ENCODE measurements at regions not wholly inside any gene's neighbourhood (a gene's known extent, or its start where the extent isn't known, plus 50 kb on each side); places are given as distances from the start of the nearest gene placed in this dataset.

DNA sequence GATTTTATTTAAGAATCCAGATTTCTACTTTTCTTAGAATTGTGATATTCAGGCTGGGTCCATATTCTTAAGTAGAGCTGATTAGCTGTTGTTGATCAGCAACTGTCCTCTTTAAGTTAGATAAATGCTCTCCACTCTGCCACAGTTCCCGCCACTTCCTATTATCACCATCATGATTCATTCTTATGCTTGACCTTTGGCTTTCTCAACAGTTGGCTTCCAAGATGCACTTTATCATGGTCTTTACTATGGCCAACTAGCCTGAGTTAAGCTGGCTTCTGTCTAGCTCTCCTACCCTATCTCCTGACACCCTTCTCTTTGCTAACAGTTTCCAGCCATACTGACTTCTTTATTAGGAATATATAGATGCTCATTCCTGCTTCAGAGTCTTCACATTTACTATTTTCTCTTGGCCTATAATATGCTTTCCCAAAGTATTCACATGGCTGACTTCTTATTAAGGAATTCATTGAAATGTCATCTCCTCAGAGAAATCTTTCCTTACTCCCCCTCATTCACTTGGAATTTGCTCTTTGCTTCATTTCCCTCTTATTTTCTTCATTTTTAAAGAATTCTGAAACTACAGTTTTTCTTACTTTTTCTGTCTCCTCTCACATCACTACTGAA, 149.0 kb upstream of the IGF1 start:
- no peak overlapping the region for H3K4me3 ChIP-seq (ENCODE audit: low read depth, low read length)
- TF ChIP-seq, protein P1, sequence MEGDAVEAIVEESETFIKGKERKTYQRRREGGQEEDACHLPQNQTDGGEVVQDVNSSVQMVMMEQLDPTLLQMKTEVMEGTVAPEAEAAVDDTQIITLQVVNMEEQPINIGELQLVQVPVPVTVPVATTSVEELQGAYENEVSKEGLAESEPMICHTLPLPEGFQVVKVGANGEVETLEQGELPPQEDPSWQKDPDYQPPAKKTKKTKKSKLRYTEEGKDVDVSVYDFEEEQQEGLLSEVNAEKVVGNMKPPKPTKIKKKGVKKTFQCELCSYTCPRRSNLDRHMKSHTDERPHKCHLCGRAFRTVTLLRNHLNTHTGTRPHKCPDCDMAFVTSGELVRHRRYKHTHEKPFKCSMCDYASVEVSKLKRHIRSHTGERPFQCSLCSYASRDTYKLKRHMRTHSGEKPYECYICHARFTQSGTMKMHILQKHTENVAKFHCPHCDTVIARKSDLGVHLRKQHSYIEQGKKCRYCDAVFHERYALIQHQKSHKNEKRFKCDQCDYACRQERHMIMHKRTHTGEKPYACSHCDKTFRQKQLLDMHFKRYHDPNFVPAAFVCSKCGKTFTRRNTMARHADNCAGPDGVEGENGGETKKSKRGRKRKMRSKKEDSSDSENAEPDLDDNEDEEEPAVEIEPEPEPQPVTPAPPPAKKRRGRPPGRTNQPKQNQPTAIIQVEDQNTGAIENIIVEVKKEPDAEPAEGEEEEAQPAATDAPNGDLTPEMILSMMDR (IDR thresholded peaks at IDR 0.05; ENCODE audit: low read depth, low read length) = no peak
- TF ChIP-seq MYC (IDR thresholded peaks at IDR 0.05; ENCODE audit: low read depth, low read length) = no peak
- TF ChIP-seq, protein P2, sequence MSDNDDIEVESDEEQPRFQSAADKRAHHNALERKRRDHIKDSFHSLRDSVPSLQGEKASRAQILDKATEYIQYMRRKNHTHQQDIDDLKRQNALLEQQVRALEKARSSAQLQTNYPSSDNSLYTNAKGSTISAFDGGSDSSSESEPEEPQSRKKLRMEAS (IDR thresholded peaks at IDR 0.05; ENCODE audit: low read depth, low read length) = no peak
- no peak for DNase-seq (ENCODE audit: low read depth)

DNA sequence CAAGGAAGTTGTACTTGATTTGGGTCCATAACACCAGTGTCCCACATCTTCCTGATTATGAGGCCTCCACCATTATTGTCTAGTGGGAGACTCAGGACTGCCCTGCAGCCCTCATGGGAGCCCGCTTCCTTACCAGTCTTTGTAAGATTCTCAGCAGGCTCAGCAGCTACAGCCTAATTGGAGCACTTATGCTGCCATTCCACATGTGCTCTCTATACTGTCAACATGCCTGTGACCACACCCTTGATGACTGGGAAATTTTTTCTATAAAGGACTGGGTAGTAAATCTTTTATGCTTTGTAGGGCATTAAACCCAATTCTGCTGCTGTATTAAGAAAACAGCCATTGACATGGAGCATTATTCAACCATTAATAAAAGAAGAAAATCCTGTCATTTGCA, 145.5 kb upstream of the IGF1 start:
- H3K4me3 ChIP-seq (ENCODE audit: low read depth, low read length) = no peak overlapping the region
- DNase-seq (ENCODE audit: low read depth) = no peak
- TF ChIP-seq, protein P2 (IDR thresholded peaks at IDR 0.05; ENCODE audit: low read depth, low read length) = no peak
- TF ChIP-seq, protein P1 (IDR thresholded peaks at IDR 0.05; ENCODE audit: low read depth, low read length) = no peak
- TF ChIP-seq MYC (IDR thresholded peaks at IDR 0.05; ENCODE audit: low read depth, low read length) (no peak), POLR2A (IDR thresholded peaks at IDR 0.05; ENCODE audit: extremely low read depth, insufficient read length) (no peak)

DNA sequence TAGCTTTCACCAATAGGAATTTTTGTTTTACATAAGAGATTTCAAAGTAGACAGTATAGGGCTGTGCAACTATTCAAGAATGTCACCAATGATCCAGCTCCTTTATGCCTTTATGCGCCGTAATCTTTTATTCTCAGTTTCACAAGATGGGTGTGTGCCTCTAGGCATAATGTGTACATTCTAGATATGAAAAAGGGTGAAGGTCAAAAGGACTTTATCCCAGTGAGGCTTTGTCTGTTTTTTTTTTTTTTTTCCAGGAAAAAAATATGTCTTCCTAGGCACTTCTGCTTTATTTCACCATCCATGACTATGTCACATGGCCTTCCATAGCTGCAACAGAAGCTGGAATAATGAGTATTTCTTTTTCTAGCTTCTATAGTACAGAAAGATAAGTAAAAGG, 142.3 kb upstream of the IGF1 start:
- DNase-seq (ENCODE audit: low read depth) = no peak
- no peak for TF ChIP-seq POLR2A (IDR thresholded peaks at IDR 0.05; ENCODE audit: extremely low read depth, insufficient read length)
- TF ChIP-seq, protein P1 (IDR thresholded peaks at IDR 0.05; ENCODE audit: low read depth, low read length) = no peak
- TF ChIP-seq MYC (IDR thresholded peaks at IDR 0.05; ENCODE audit: low read depth, low read length) = no peak
- TF ChIP-seq, protein P2 (IDR thresholded peaks at IDR 0.05; ENCODE audit: low read depth, low read length) = no peak
- no peak overlapping the region for H3K4me3 ChIP-seq (ENCODE audit: low read depth, low read length)

DNA sequence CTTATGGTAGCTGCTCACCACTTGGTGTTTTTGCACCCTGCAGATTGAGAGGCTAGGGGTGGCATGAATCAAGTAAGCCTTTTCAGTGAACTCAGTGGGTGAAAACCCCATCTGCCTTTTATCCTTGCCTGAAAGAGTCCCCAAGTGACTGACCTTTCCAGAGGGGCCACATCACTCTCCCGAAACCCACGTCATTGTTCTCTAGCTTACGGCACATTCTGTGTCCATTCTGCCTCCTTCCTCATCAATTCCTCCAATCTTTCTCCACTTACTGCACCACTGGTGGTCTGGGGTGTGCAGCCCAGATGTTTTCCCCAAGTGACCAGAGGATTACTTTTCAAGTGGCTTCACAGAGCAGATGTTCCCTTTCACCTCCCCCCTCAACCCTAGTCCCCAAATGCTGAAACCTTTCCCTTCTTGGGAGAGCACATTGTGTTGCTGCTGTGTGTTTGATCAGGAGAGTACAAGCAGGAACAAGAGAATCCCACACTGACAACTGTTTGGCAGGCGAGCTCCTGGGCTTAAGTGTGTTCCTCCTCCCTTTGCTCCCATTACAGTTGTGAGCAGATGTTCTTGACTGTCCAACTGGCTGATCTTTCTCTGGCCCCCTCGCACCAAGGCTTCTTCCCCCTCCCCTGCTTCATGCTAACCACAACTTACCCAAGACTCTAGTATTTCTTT, 138.0 kb upstream of the IGF1 start:
- DNase-seq (ENCODE audit: low read depth) = no peak
- TF ChIP-seq, protein P1 (IDR thresholded peaks at IDR 0.05; ENCODE audit: low read depth, low read length) = no peak
- TF ChIP-seq POLR2A (IDR thresholded peaks at IDR 0.05; ENCODE audit: extremely low read depth, insufficient read length) (no peak), MYC (IDR thresholded peaks at IDR 0.05; ENCODE audit: low read depth, low read length) (no peak)
- TF ChIP-seq, protein P2 (IDR thresholded peaks at IDR 0.05; ENCODE audit: low read depth, low read length) = no peak
- no peak overlapping the region for H3K4me3 ChIP-seq (ENCODE audit: low read depth, low read length)

DNA sequence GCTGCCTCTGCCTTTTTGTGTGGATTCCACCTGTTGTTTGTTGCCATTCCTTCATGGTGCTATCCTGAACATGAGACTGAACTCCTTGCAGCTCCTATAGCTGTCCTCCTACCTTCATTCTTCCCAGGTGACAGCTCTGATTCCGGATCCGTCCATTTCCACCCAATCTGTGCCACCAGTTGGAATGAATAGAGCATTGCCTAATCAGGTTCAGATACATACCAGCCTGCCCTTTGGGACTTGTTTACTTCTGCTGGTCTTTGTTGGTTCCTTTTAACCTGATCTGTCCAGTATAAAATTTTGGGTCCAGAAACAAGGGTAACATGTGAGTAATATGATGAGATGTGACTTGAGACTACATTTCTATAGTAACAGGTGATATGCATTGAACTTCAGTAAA, 136.3 kb upstream of the IGF1 start:
- TF ChIP-seq, protein P2 (IDR thresholded peaks at IDR 0.05; ENCODE audit: low read depth, low read length) = no peak
- TF ChIP-seq POLR2A (IDR thresholded peaks at IDR 0.05; ENCODE audit: extremely low read depth, insufficient read length) = no peak
- no peak for TF ChIP-seq MYC (IDR thresholded peaks at IDR 0.05; ENCODE audit: low read depth, low read length)
- TF ChIP-seq, protein P1 (IDR thresholded peaks at IDR 0.05; ENCODE audit: low read depth, low read length) = no peak
- DNase-seq (ENCODE audit: low read depth) = no peak
- no peak overlapping the region for H3K4me3 ChIP-seq (ENCODE audit: low read depth, low read length)

Data from NB4 (cell line).